ENCODE measurements at regions not wholly inside any gene's neighbourhood (a gene's known extent, or its start where the extent isn't known, plus 50 kb on each side); places are given as distances from the start of the nearest gene placed in this dataset.

DNA sequence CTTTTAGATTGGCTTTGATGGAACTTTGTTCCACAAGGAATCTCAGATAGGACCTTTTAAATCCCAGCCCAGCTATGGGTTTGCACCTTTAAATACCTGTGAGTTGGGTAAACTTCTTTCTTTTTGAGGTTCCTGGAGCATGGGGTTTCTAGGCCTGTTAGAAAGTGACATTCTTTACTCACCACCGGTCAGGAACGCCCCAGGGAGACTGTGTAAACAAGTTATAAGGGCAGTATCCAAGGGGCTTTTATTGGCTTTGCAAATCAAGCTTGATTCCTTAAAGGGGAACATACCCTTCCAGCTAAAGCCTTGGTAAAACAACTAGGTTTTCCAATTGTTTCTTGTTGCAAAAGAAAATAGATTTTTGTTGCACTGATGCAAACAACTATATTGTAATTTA lies 93.4 kb downstream of the TENT5D start:
- no peak for DNase-seq (ENCODE audit: low read depth in 1 of 2, low spot score in 2 of 2)
- H4K91ac ChIP-seq (replicated peaks; ENCODE audit: insufficient read length, low read length), result no peak overlapping the region
- no peak overlapping the region for H2AK5ac ChIP-seq (ENCODE audit: low read depth, low read length)
- H3K79me1 ChIP-seq (ENCODE audit: low read depth, low read length), result no peaks in the 10 kb centered on the region
- no peak overlapping the region for H3K18ac ChIP-seq (ENCODE audit: extremely low read depth, low read length)
- POLR2A ChIA-PET (ENCODE audit: partially characterized antibody), result no interaction called here
- no peak overlapping the region for H3K4ac ChIP-seq (replicated peaks; ENCODE audit: insufficient read length, low read depth, low read length)
- 0% methylated on average over 2 of the region's 2 CpGs; no CpG with 5 or more reads in 1 of the 2 experiments for WGBS, 2 experiments (ENCODE audit: extremely low coverage in 1 of 2, insufficient coverage in 1 of 2, insufficient read length in 1 of 2, insufficient replicate concordance in 2 of 2, low coverage in 1 of 2, low lambda C conversion rate in 2 of 2, missing lambda C conversion rate in 1 of 2)
- no peaks in the 10 kb centered on the region; a peak in 1 of 7 replicates for H3K4me1 ChIP-seq (replicated peaks in 1 of 4; ENCODE audit: control insufficient read depth in 3 of 4, insufficient read depth in 4 of 4, low read length in 3 of 4)
- no peak overlapping the region for H4K8ac ChIP-seq (ENCODE audit: extremely low read depth, insufficient read depth, low read length)
- H3K14ac ChIP-seq (ENCODE audit: insufficient read length), result no peak overlapping the region
- no peak overlapping the region for H2AFZ ChIP-seq (ENCODE audit: low read length)
- FAIRE-seq, result peak; percentile 87
- no peak overlapping the region for H2BK12ac ChIP-seq (ENCODE audit: low read depth, low read length)
- H2BK15ac ChIP-seq (ENCODE audit: low read length), result no peak overlapping the region
- no peak overlapping the region for H3K56ac ChIP-seq (replicated peaks; ENCODE audit: insufficient read length, low read depth, low read length)
- no peak overlapping the region for H2BK120ac ChIP-seq (replicated peaks; ENCODE audit: low read depth, low read length)
- H3K9ac ChIP-seq (replicated peaks in 1 of 4; ENCODE audit: extremely low read depth in 1 of 4, low read depth in 3 of 4, low read length in 3 of 4), result no peak overlapping the region
- H3K27me3 ChIP-seq (replicated peaks in 1 of 4; ENCODE audit: control insufficient read depth in 3 of 4, extremely low read depth in 1 of 4, insufficient read depth in 3 of 4, low read length in 3 of 4), result no peaks in the 10 kb centered on the region
- no peaks in the 10 kb centered on the region for H3K36me3 ChIP-seq (ENCODE audit: control insufficient read depth in 2 of 4, insufficient read depth in 4 of 4, low read length in 3 of 4)
- no peak for TF ChIP-seq KDM1A (IDR thresholded peaks at IDR 0.05; ENCODE audit: borderline replicate concordance, low read length)
- no peak for TF ChIP-seq BCL11A (IDR thresholded peaks at IDR 0.05; ENCODE audit: low read depth in 2 of 2, low read length in 2 of 2)
- TF ChIP-seq CREB1 (IDR thresholded peaks at IDR 0.05), result no peak
- TF ChIP-seq RFX5 (IDR thresholded peaks at IDR 0.05; ENCODE audit: borderline replicate concordance, low read depth, low read length), result no peak
- no peak for TF ChIP-seq CBX8 (IDR thresholded peaks at IDR 0.05; ENCODE audit: borderline replicate concordance, low read depth, low read length)
- H4K20me1 ChIP-seq (replicated peaks in 1 of 2; ENCODE audit: control insufficient read depth in 1 of 2, insufficient read depth in 2 of 2, low read length in 2 of 2), result no peaks in the 10 kb centered on the region
- no peak overlapping the region for H3K4me3 ChIP-seq (ENCODE audit: extremely low read depth in 1 of 4, insufficient read depth in 2 of 4, low read depth in 3 of 4, low read length in 4 of 4)
- no peaks in the 10 kb centered on the region for H3K23me2 ChIP-seq (ENCODE audit: low read depth, low read length)
- H3K27ac ChIP-seq (ENCODE audit: low read depth, low read length), result no peak overlapping the region
- CTCF ChIA-PET (ENCODE audit: partially characterized antibody), result interaction anchor here (1.1 kb wide), 1 partner anchor 65 kb away, joined by 4 read pairs; no protein-coding TSS in a partner anchor
- no peaks in the 10 kb centered on the region for H3K79me2 ChIP-seq (ENCODE audit: control insufficient read depth in 1 of 2, insufficient read depth in 2 of 2, low read length in 2 of 2)
- no peak overlapping the region for H2BK5ac ChIP-seq (ENCODE audit: low read depth, low read length)
- no peak overlapping the region for H3K23ac ChIP-seq (ENCODE audit: insufficient read length)
- H2BK20ac ChIP-seq (ENCODE audit: low read length), result no peak overlapping the region
- H4K5ac ChIP-seq (ENCODE audit: insufficient read length, low read depth, low read length), result no peak overlapping the region
- no peaks in the 10 kb centered on the region for H3K9me3 ChIP-seq (ENCODE audit: insufficient read depth in 2 of 2, low read depth in 1 of 2, low read length in 1 of 2)
- H3K4me2 ChIP-seq (ENCODE audit: insufficient read depth in 1 of 2, low read depth in 2 of 2, low read length in 2 of 2), result no peak overlapping the region; a peak in 1 of 4 replicates

All from H1 (cell line).